Spleen (tissue), 11 donors: ENCODE measurements at regions not wholly inside any gene's neighbourhood (a gene's known extent, or its start where the extent isn't known, plus 50 kb on each side); places are given as distances from the start of the nearest gene placed in this dataset.

Source experiments
- DNase-seq: peaks from one replicate; pipeline ENCODE4 v3.0.0-alpha.2; 2020
- H3K27ac ChIP-seq, 8 donors: fragments of 200-600 bp; sonication (generic) in 7 of 8; 1 replicate in 4 of 8; 2 replicates in 4 of 8; pipeline versions ENCODE4 v1.5.0 to v1.8.0; 2016 to 2021; ENCODE audit warnings: inconsistent platforms in 4 of 8, mild to moderate bottlenecking in 4 of 8, moderate library complexity in 1 of 8
- H3K27me3 ChIP-seq, 7 donors: fragments of 200-600 bp; sonication (generic) in 6 of 7; replicated peaks in 1 of 7; 1 replicate in 4 of 7; 2 replicates in 3 of 7; pipeline versions ENCODE4 v1.5.0 to v1.8.0; 2016 to 2021; ENCODE audit warnings: inconsistent platforms in 3 of 7, mild to moderate bottlenecking in 1 of 7
- H3K36me3 ChIP-seq, 6 donors: fragments of 200-600 bp; sonication (generic) in 5 of 6; 1 replicate in 4 of 6; 2 replicates in 2 of 6; pipeline versions ENCODE4 v1.5.0 to v1.8.0; 2016 to 2021; ENCODE audit warnings: inconsistent platforms in 2 of 6
- H3K4me1 ChIP-seq, 6 donors: fragments of 200-600 bp; sonication (generic) in 5 of 6; 1 replicate in 3 of 6; 2 replicates in 3 of 6; pipeline versions ENCODE4 v1.5.0 to v1.8.0; 2016 to 2021; ENCODE audit warnings: inconsistent platforms in 3 of 6
- H3K4me3 ChIP-seq, 8 donors: fragments of 200-600 bp; sonication (generic) in 7 of 8; 1 replicate in 4 of 8; 2 replicates in 4 of 8; pipeline versions ENCODE4 v1.5.0 to v1.8.0; 2016 to 2021; ENCODE audit warnings: inconsistent platforms in 4 of 8, mild to moderate bottlenecking in 4 of 8, moderate library complexity in 2 of 8
- H3K9me3 ChIP-seq, 8 donors: fragments of 200-600 bp; sonication (generic) in 7 of 8; 1 replicate in 4 of 8; 2 replicates in 4 of 8; pipeline versions ENCODE4 v1.5.0 to v1.8.0; 2016 to 2021; ENCODE audit warnings: inconsistent platforms in 4 of 8
- POLR2A ChIP-seq, 3 donors: fragments of 450-650 bp; IDR thresholded peaks; one replicate each; pipeline ENCODE4 v1.5.1; 2017; ENCODE audit warnings: antibody characterized with exemption in 3 of 3, mild to moderate bottlenecking in 1 of 3
- POLR2AphosphoS5 ChIP-seq, 3 donors: sonication (generic); formaldehyde crosslinking; IDR thresholded peaks; one replicate each; pipeline ENCODE4 v1.5.1; 2017; ENCODE audit warnings: antibody characterized with exemption in 3 of 3
- WGBS, 5 donors: extraction: QIAGEN DNeasy Blood & Tissue Kit in 3 of 5; methylation state at CpG; one replicate each; pipeline versions ENCODE4 v1.1.5 to v1.1.7; 2013 to 2018; 5-methylcytosine and 5-hydroxymethylcytosine counted together
- intact Hi-C: fragments of 100-400 bp; cut with DNase I; formaldehyde crosslinking; loops from one replicate; pipeline ENCODE4 v1.15.0; 2023; ENCODE audit warnings: low total_unique reads
- TF ChIP-seq, protein P1 (sequence below), 11 experiments: fragments of 200-600 bp in 7 of 11; fragments of 450-650 bp in 4 of 11; sonication (generic) in 4 of 11; IDR thresholded peaks in 8 of 11; conservative IDR thresholded peaks in 3 of 11; 1 replicate in 7 of 11; 2 replicates in 4 of 11; pipeline versions ENCODE4 v1.4.0 to v1.8.0; 2016 to 2021; ENCODE audit warnings: antibody characterized with exemption in 11 of 11, inconsistent platforms in 4 of 11, mild to moderate bottlenecking in 1 of 11
- donor health status: healthy with polysubstance abuse.
- donor health status: DM: no; HTN: no; CAD: no; lungs with moderate emphysema.
- donor health status: DM: no; HTN: no; CAD: no.
- donor health status: Bipolar disorder and iron deficiency.
- donor health status: healthy.
- donor health status: DM: no; HTN: no; CAD: no.
- donor health status: DM: yes; HTN: yes; CAD: no.

DNA sequence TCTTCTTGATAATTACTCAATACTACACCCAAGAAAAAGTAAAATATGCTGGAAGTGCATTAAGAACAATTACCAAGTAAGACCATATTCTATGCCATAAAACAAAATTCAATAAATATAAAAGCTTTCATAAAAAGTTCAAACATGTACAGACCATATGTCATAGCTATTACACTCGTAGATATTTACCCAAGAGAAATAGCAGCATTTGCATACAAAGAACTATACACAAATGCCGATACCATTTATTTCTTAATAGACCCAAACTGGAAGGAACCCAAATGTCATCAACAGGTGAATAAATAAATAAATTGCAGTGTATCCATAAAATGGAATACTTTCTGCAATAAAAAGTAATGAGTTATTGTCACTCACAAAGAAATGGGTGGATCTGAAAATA is 78.3 kb upstream of the SLC16A7 start:
- no peak overlapping the region for H3K4me3 ChIP-seq
- intact Hi-C loops, result no loop called here
- no peaks in the 10 kb centered on the region for H3K27me3 ChIP-seq
- no peak overlapping the region for H3K27ac ChIP-seq
- H3K4me1 ChIP-seq, result no peaks in the 10 kb centered on the region
- TF ChIP-seq, protein P1, sequence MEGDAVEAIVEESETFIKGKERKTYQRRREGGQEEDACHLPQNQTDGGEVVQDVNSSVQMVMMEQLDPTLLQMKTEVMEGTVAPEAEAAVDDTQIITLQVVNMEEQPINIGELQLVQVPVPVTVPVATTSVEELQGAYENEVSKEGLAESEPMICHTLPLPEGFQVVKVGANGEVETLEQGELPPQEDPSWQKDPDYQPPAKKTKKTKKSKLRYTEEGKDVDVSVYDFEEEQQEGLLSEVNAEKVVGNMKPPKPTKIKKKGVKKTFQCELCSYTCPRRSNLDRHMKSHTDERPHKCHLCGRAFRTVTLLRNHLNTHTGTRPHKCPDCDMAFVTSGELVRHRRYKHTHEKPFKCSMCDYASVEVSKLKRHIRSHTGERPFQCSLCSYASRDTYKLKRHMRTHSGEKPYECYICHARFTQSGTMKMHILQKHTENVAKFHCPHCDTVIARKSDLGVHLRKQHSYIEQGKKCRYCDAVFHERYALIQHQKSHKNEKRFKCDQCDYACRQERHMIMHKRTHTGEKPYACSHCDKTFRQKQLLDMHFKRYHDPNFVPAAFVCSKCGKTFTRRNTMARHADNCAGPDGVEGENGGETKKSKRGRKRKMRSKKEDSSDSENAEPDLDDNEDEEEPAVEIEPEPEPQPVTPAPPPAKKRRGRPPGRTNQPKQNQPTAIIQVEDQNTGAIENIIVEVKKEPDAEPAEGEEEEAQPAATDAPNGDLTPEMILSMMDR (IDR thresholded peaks at IDR 0.05 in 8 of 11, conservative IDR thresholded peaks at IDR 0.05 in 3 of 11), result no peak
- TF ChIP-seq POLR2A (IDR thresholded peaks at IDR 0.05) (no peak), POLR2AphosphoS5 (IDR thresholded peaks at IDR 0.05) (no peak)
- H3K36me3 ChIP-seq, result no peaks in the 10 kb centered on the region
- no peaks in the 10 kb centered on the region for H3K9me3 ChIP-seq
- WGBS, 5 donors, result 81 to 92% (median 90%) methylated on average over 2 of the region's 2 CpGs
- no peak for DNase-seq

DNA sequence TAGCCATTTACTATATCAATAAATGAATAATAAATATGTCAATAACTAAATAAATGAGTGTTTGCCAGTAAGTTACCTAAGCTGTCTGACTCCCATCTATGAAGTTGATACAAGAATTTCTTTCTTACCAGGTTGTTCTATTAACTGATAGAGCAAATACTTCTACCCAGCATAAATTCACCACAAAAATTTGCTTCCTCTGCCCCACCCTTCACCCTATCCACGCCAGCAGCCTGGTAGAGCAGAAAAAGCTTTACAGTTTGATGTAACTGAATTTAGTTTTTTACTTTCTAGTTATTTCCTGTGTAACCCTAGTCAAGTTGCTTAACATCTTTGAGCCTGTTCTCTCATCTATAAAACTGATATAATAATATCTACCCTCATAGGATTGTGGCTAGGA is 94.9 kb upstream of the SLC16A7 start:
- TF ChIP-seq POLR2AphosphoS5 (IDR thresholded peaks at IDR 0.05) (no peak), POLR2A (IDR thresholded peaks at IDR 0.05) (no peak)
- TF ChIP-seq, protein P1 (IDR thresholded peaks at IDR 0.05 in 8 of 11, conservative IDR thresholded peaks at IDR 0.05 in 3 of 11), result no peak
- no peak overlapping the region for H3K4me3 ChIP-seq
- intact Hi-C loops, result no loop called here
- 21 to 40% (median 31%) methylated on average over 1 of the region's 1 CpG for WGBS, 5 donors
- H3K36me3 ChIP-seq, result no peaks in the 10 kb centered on the region
- H3K27me3 ChIP-seq, result no peaks in the 10 kb centered on the region
- DNase-seq, result no peak
- H3K9me3 ChIP-seq, result no peaks in the 10 kb centered on the region
- H3K27ac ChIP-seq, result no peak overlapping the region
- H3K4me1 ChIP-seq, result no peaks in the 10 kb centered on the region

DNA sequence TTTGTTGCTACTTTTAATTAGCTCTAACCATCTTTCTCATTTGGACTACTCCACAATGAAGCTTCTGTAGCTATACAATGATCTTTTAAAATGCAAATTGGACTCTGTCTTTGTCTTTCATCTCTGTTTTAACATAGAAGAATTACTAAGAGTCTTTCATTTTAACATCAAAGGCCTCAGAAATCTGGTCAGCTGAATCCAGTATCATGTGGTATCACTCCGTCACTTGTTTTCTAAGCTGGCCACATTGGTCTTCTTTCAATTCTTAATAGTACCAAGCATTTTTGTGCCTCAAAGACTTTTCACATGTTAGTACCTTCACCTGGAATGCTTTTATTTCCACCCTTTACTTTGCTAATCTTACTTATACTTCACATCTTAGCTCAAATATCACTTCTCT is 95.5 kb upstream of the SLC16A7 start:
- TF ChIP-seq, protein P1 (IDR thresholded peaks at IDR 0.05 in 8 of 11, conservative IDR thresholded peaks at IDR 0.05 in 3 of 11), result no peak
- TF ChIP-seq POLR2AphosphoS5 (IDR thresholded peaks at IDR 0.05) (no peak), POLR2A (IDR thresholded peaks at IDR 0.05) (no peak)
- H3K4me3 ChIP-seq, result no peak overlapping the region
- no peaks in the 10 kb centered on the region for H3K36me3 ChIP-seq
- 73 to 92% (median 87%) methylated on average over 1 of the region's 1 CpG for WGBS, 5 donors
- no peaks in the 10 kb centered on the region for H3K4me1 ChIP-seq
- no peak overlapping the region for H3K27ac ChIP-seq
- no peaks in the 10 kb centered on the region for H3K9me3 ChIP-seq
- H3K27me3 ChIP-seq, result no peaks in the 10 kb centered on the region
- intact Hi-C loops, result no loop called here
- DNase-seq, result no peak

DNA sequence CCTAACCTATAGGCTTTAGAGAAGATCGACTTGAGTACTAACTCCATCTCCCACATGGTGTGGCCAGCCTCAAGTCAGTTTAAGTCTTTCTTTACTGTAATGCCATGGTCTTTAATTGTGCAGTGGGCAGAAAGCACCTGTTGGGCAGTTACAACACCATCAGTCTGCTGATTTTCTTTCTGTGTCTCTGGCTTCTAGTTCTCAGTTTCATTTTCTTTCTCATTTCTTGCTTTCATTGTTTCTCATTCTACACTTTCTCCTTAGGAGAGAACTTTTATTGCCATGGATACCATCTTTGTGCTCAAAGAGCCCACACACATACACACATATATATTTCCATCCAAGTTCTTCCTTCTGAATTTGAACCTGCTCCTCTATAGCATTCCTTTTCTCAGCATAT is 96.1 kb upstream of the SLC16A7 start:
- intact Hi-C loops, result no loop called here
- TF ChIP-seq, protein P1 (IDR thresholded peaks at IDR 0.05 in 8 of 11, conservative IDR thresholded peaks at IDR 0.05 in 3 of 11), result no peak
- TF ChIP-seq POLR2AphosphoS5 (IDR thresholded peaks at IDR 0.05), result no peak
- no peak for TF ChIP-seq POLR2A (IDR thresholded peaks at IDR 0.05)
- no peaks in the 10 kb centered on the region for H3K9me3 ChIP-seq
- H3K4me1 ChIP-seq, result no peaks in the 10 kb centered on the region
- no peak overlapping the region for H3K27ac ChIP-seq
- H3K36me3 ChIP-seq, result no peaks in the 10 kb centered on the region
- 71 to 79% (median 76%) methylated on average over 1 of the region's 1 CpG for WGBS, 5 donors
- no peak for DNase-seq
- H3K4me3 ChIP-seq, result no peak overlapping the region
- H3K27me3 ChIP-seq, result no peaks in the 10 kb centered on the region
